ENCODE measurements at regions not wholly inside any gene's neighbourhood (a gene's known extent, or its start where the extent isn't known, plus 50 kb on each side); places are given as distances from the start of the nearest gene placed in this dataset.

DNA sequence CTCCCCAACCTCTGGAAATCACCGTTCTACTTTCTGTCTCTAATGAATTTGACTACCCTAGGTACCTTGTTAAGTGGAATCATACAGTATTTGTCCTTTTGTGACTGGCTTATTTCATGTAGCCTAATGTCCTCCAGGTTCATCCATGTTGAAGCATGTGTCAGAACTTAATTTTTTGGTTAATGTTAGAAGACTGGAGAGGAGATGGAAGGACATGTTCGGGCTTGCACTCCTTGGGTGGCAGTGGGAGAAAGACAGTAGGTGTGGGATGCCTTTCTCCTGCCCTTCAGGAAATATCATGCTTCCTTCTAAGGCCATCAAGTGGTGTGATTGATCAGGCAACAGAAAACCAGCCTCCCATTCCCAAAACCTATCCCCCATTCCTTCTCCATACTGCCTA is 61.1 kb upstream of the RNF144B start:
- Histone ChIP-seq H3K36me3 (no peaks in the 10 kb centered on the region), H3K27me3 (no peaks in the 10 kb centered on the region), H3K27ac (no peak overlapping the region), H3K9me3 (no peaks in the 10 kb centered on the region), H3K4me1 (peaks cover 0 to 40% (median 0%) of the 10 kb centered on the region in 12 donors), H3K4me3 (no peak overlapping the region)
- WGBS, 4 donors, result 77 to 81% (median 79%) methylated on average over 2 of the region's 2 CpGs
- DNase-seq (no peak), ATAC-seq (no peak)
- intact Hi-C loops (cut with DNase I), result loop anchor here in 3 of 10 donors (5.0 to 10.0 kb wide), 2 partner anchors 59 to 61 kb away; partner anchors contain the start of gene RNF144B (in 3 of the 3)
- TF ChIP-seq POLR2A (IDR thresholded peaks at IDR 0.05) (no peak), CTCF (IDR thresholded peaks at IDR 0.05) (no peak)

GRCh38 chr6:18324706-18325042 is 60.3 kb upstream of the DEK start:
- WGBS, 4 donors, result 54 to 64% (median 59%) methylated on average over 4 of the region's 4 CpGs
- intact Hi-C loops (cut with DNase I), result loop anchor here (1.0 to 10.0 kb wide), 5 partner anchors 60 to 180 kb away; partner anchors contain the start of gene RNF144B (in 3 of the 10)
- Histone ChIP-seq H3K4me3 (no peak overlapping the region), H3K27ac (no peak overlapping the region), H3K36me3 (no peaks in the 10 kb centered on the region), H3K27me3 (no peaks in the 10 kb centered on the region), H3K9me3 (no peaks in the 10 kb centered on the region), H3K4me1 (peaks cover 0 to 34% (median 0%) of the 10 kb centered on the region in 12 donors)
- no peak for ATAC-seq
- no peak for DNase-seq
- TF ChIP-seq POLR2A (IDR thresholded peaks at IDR 0.05) (no peak), CTCF (IDR thresholded peaks at IDR 0.05) (no peak)

DNA sequence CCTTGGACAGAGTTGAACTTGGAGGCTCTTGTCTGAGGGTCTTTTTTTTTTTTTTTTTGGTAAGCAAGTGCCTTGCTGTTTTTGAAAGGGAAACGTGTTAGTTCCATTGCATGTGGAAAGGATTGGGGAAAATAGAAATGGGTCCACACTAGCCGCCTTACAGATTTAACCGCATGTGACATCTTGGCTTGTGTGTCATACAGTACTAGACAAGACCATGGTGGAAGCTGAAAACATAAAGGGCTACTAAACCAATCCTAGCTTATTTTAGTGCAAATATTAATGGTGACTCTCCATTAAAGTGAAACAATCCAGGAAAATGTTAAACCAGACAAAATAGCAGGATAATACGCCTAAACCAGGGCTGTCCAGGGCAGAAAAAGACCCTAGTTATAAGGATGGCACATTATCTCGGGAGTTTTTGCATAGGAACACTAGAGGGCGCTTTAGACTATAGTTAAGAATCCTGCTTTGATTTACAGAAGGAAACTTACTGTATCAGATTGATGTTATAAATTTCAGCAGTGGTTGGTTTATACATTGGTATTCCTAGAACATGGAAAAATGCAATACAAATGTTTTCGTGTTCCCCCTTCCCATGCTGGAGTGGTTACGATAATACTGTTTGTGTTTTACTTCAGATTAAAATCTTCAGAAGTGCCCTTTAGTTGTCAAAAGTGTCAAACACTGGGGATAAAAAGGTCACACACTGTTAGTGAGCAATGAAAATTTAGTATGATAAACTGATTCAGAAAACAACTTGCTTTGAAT is 59.8 kb upstream of the DEK start:
- H3K9me3 ChIP-seq, result no peaks in the 10 kb centered on the region
- H3K4me3 ChIP-seq, result no peak overlapping the region
- no peaks in the 10 kb centered on the region for H3K36me3 ChIP-seq
- DNase-seq (no peak), ATAC-seq (peak in 3 of 4 donors; percentile 62 to 72 (median 70))
- intact Hi-C loops (cut with DNase I), result loop anchor here (1.0 to 10.0 kb wide), 4 partner anchors 61 to 181 kb away; partner anchors contain the start of gene RNF144B (in 1 of the 10)
- no peak for TF ChIP-seq POLR2A (IDR thresholded peaks at IDR 0.05)
- TF ChIP-seq CTCF (IDR thresholded peaks at IDR 0.05), result peak; percentile 62 to 86 (median 74)
- H3K4me1 ChIP-seq, result peaks cover 0 to 29% (median 0%) of the 10 kb centered on the region in 12 donors
- H3K27ac ChIP-seq, result no peak overlapping the region
- 27 to 34% (median 29%) methylated on average over 8 of the region's 8 CpGs for WGBS, 4 donors
- H3K27me3 ChIP-seq, result no peaks in the 10 kb centered on the region

GRCh38 chr6:18317850-18318249 is 53.5 kb upstream of the DEK start:
- intact Hi-C loops (cut with DNase I), result no loop called here
- H3K4me3 ChIP-seq, result no peak overlapping the region
- H3K27ac ChIP-seq, result no peak overlapping the region
- H3K27me3 ChIP-seq, result no peaks in the 10 kb centered on the region
- no peaks in the 10 kb centered on the region for H3K36me3 ChIP-seq
- WGBS, 4 donors, result 0 to 56% (median 0%) methylated on average over 1 of the region's 1 CpG
- H3K9me3 ChIP-seq, result no peaks in the 10 kb centered on the region
- DNase-seq (no peak), ATAC-seq (no peak)
- H3K4me1 ChIP-seq, result no peaks in the 10 kb centered on the region
- TF ChIP-seq CTCF (IDR thresholded peaks at IDR 0.05) (no peak), POLR2A (IDR thresholded peaks at IDR 0.05) (no peak)
